Mucosa of descending colon (tissue), 3 donors: ENCODE measurements at regions not wholly inside any gene's neighbourhood (a gene's known extent, or its start where the extent isn't known, plus 50 kb on each side); places are given as distances from the start of the nearest gene placed in this dataset.

Source experiments
- ATAC-seq: fragments of 200-7000 bp; cut with Tn5 transposase; one replicate; pipeline ENCODE4 v1.9.1; 2020; ENCODE audit warnings: mild to moderate bottlenecking, moderate library complexity
- DNase-seq, 3 donors: peaks; one replicate each; pipeline ENCODE4 v3.0.0-alpha.2; 2020
- H3K36me3 ChIP-seq: fragments of 200-600 bp; one replicate; pipeline ENCODE4 v1.8.0; 2021; ENCODE audit warnings: low read depth, mild to moderate bottlenecking
- H3K4me1 ChIP-seq: fragments of 200-600 bp; one replicate; pipeline ENCODE4 v1.8.0; 2021; ENCODE audit warnings: low read depth, mild to moderate bottlenecking
- H3K4me3 ChIP-seq: fragments of 200-600 bp; one replicate; pipeline ENCODE4 v1.8.0; 2021; ENCODE audit warnings: mild to moderate bottlenecking
- H3K9me3 ChIP-seq: fragments of 200-600 bp; one replicate; pipeline ENCODE4 v1.8.0; 2021; ENCODE audit warnings: mild to moderate bottlenecking
- CTCF ChIP-seq: fragments of 200-600 bp; IDR thresholded peaks from one replicate; pipeline ENCODE4 v1.8.0; 2022; ENCODE audit warnings: antibody characterized with exemption, mild to moderate bottlenecking
- intact Hi-C, 2 donors: fragments of 100-400 bp; cut with DNase I in 1 of 2; cut with micrococcal nuclease in 1 of 2; formaldehyde crosslinking; loops; one replicate each; pipeline versions ENCODE4 v1.11.0 to v1.11.1; 2022; cut with DNase I, micrococcal nuclease
- donor health status: DM: no; HTN: no; CAD: no; lungs with moderate emphysema.
- donor health status: DM: no; HTN: no; CAD: no.
- donor health status: DM: no; HTN: yes; CAD: no.

- DNase-seq (no peak), ATAC-seq (no peak)
- H3K4me1 ChIP-seq = no peaks in the 10 kb centered on the region
- intact Hi-C loops = no loop called here
- no peak overlapping the region for H3K4me3 ChIP-seq
- no peak for TF ChIP-seq CTCF
- H3K9me3 ChIP-seq = peaks cover 20% of the 10 kb centered on the region
- H3K36me3 ChIP-seq = no peaks in the 10 kb centered on the region
Measured at GRCh38 chr18:33517950-33518349, 60.1 kb upstream of the ASXL3 start.

GRCh38 chr18:33513027-33513426 lies 65.0 kb upstream of the ASXL3 start:
- Histone ChIP-seq H3K9me3 (peaks cover 19% of the 10 kb centered on the region), H3K36me3 (no peaks in the 10 kb centered on the region), H3K4me3 (no peak overlapping the region), H3K4me1 (no peaks in the 10 kb centered on the region)
- intact Hi-C loops = no loop called here
- ATAC-seq (no peak), DNase-seq (no peak)
- no peak for TF ChIP-seq CTCF

GRCh38 chr18:33507019-33507418 lies 66.5 kb upstream of the CCDC178 start:
- TF ChIP-seq CTCF = no peak
- no peaks in the 10 kb centered on the region for H3K36me3 ChIP-seq
- DNase-seq (no peak), ATAC-seq (no peak)
- H3K9me3 ChIP-seq = no peaks in the 10 kb centered on the region
- intact Hi-C loops = no loop called here
- no peaks in the 10 kb centered on the region for H3K4me1 ChIP-seq
- no peak overlapping the region for H3K4me3 ChIP-seq

GRCh38 chr18:33505798-33506197 lies 65.3 kb upstream of the CCDC178 start:
- H3K36me3 ChIP-seq = no peaks in the 10 kb centered on the region
- no peak for DNase-seq
- TF ChIP-seq CTCF = no peak
- intact Hi-C loops = no loop called here
- no peaks in the 10 kb centered on the region for H3K4me1 ChIP-seq
- no peak overlapping the region for H3K4me3 ChIP-seq
- no peaks in the 10 kb centered on the region for H3K9me3 ChIP-seq
- ATAC-seq = no peak

GRCh38 chr18:33505297-33505696 lies 64.8 kb upstream of the CCDC178 start:
- intact Hi-C loops = no loop called here
- no peak for TF ChIP-seq CTCF
- Histone ChIP-seq H3K36me3 (no peaks in the 10 kb centered on the region), H3K4me1 (no peaks in the 10 kb centered on the region), H3K4me3 (no peak overlapping the region), H3K9me3 (no peaks in the 10 kb centered on the region)
- DNase-seq (no peak), ATAC-seq (no peak)

GRCh38 chr18:33495278-33495677 lies 54.8 kb upstream of the CCDC178 start:
- intact Hi-C loops = no loop called here
- no peaks in the 10 kb centered on the region for H3K9me3 ChIP-seq
- H3K4me3 ChIP-seq = no peak overlapping the region
- DNase-seq (peak in 1 of 3 donors; percentile 28), ATAC-seq (peak; percentile 40)
- TF ChIP-seq CTCF = no peak
- H3K36me3 ChIP-seq = no peaks in the 10 kb centered on the region
- no peaks in the 10 kb centered on the region for H3K4me1 ChIP-seq
